ENCODE measurements at regions not wholly inside any gene's neighbourhood (a gene's known extent, or its start where the extent isn't known, plus 50 kb on each side); places are given as distances from the start of the nearest gene placed in this dataset.

DNA sequence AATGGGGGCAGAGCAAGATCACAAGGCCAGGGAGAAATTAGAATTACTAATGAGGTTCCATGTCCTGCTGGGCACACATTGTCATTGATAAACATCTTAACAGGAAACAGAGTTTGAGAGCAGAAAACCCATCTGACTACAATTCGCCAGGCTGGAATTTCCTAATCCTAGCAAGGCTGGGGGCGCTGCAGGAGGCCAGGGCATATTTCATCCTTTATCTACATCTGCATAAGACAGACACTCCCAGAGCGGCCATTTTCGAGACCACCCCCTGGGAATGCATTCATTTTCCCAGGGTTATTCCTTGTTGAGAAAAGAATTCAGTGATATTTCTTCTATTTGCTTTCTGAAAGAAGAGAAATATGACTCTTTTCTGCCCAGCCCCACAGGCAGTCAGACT is 152.7 kb downstream of the SUCLG1 start:
- TF ChIP-seq, protein P1, sequence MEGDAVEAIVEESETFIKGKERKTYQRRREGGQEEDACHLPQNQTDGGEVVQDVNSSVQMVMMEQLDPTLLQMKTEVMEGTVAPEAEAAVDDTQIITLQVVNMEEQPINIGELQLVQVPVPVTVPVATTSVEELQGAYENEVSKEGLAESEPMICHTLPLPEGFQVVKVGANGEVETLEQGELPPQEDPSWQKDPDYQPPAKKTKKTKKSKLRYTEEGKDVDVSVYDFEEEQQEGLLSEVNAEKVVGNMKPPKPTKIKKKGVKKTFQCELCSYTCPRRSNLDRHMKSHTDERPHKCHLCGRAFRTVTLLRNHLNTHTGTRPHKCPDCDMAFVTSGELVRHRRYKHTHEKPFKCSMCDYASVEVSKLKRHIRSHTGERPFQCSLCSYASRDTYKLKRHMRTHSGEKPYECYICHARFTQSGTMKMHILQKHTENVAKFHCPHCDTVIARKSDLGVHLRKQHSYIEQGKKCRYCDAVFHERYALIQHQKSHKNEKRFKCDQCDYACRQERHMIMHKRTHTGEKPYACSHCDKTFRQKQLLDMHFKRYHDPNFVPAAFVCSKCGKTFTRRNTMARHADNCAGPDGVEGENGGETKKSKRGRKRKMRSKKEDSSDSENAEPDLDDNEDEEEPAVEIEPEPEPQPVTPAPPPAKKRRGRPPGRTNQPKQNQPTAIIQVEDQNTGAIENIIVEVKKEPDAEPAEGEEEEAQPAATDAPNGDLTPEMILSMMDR (conservative IDR thresholded peaks at IDR 0.05 in 1 of 2, IDR thresholded peaks at IDR 0.05 in 1 of 2; ENCODE audit: low read depth in 1 of 2, low read length in 2 of 2), result no peak
- no peak for TF ChIP-seq EZH2 (IDR thresholded peaks at IDR 0.05; ENCODE audit: low read length, missing control alignments)
- Histone ChIP-seq H3K9me3 (ENCODE audit: control insufficient read depth, insufficient read depth, low read depth, low read length) (no peaks in the 10 kb centered on the region), H3K9ac (ENCODE audit: insufficient read depth, low read length) (no peak overlapping the region), H2AFZ (ENCODE audit: low read length) (no peak overlapping the region), H4K20me1 (ENCODE audit: control insufficient read depth, extremely low read depth, insufficient read depth, low read length) (no peaks in the 10 kb centered on the region), H3K27ac (ENCODE audit: insufficient read depth, low read length) (no peak overlapping the region), H3K27me3 (ENCODE audit: control insufficient read depth, insufficient read depth, low read length) (no peaks in the 10 kb centered on the region), H3K4me3 (replicated peaks in 1 of 4; ENCODE audit: control extremely low read depth in 1 of 4, insufficient read depth in 1 of 4, low read depth in 3 of 4, low read length in 4 of 4) (no peak overlapping the region), H3K79me2 (ENCODE audit: control insufficient read depth, insufficient read depth, low read length) (no peaks in the 10 kb centered on the region), H3K4me1 (ENCODE audit: control insufficient read depth, extremely low read depth, insufficient read depth, low read length) (no peaks in the 10 kb centered on the region), H3K36me3 (ENCODE audit: control insufficient read depth, insufficient read depth, low read length) (no peaks in the 10 kb centered on the region), H3K4me2 (ENCODE audit: extremely low read depth, insufficient read depth, low read length) (no peak overlapping the region)
- no peak for DNase-seq (ENCODE audit: low read depth in 2 of 2)

- H4K20me1 ChIP-seq (ENCODE audit: control insufficient read depth, extremely low read depth, insufficient read depth, low read length), result no peaks in the 10 kb centered on the region
- H3K36me3 ChIP-seq (ENCODE audit: control insufficient read depth, insufficient read depth, low read length), result no peaks in the 10 kb centered on the region
- no peaks in the 10 kb centered on the region for H3K79me2 ChIP-seq (ENCODE audit: control insufficient read depth, insufficient read depth, low read length)
- no peaks in the 10 kb centered on the region for H3K27me3 ChIP-seq (ENCODE audit: control insufficient read depth, insufficient read depth, low read length)
- TF ChIP-seq EZH2 (IDR thresholded peaks at IDR 0.05; ENCODE audit: low read length, missing control alignments), result no peak
- TF ChIP-seq, protein P1 (conservative IDR thresholded peaks at IDR 0.05 in 1 of 2, IDR thresholded peaks at IDR 0.05 in 1 of 2; ENCODE audit: low read depth in 1 of 2, low read length in 2 of 2), result peak; percentile 84 to 97
- no peak overlapping the region for H2AFZ ChIP-seq (ENCODE audit: low read length)
- peak; percentile 23 to 45 for DNase-seq (ENCODE audit: low read depth in 2 of 2)
- H3K27ac ChIP-seq (ENCODE audit: insufficient read depth, low read length), result no peak overlapping the region
- H3K4me2 ChIP-seq (ENCODE audit: extremely low read depth, insufficient read depth, low read length), result no peak overlapping the region
- H3K9me3 ChIP-seq (ENCODE audit: control insufficient read depth, insufficient read depth, low read depth, low read length), result no peaks in the 10 kb centered on the region
- H3K4me3 ChIP-seq (replicated peaks in 1 of 4; ENCODE audit: control extremely low read depth in 1 of 4, insufficient read depth in 1 of 4, low read depth in 3 of 4, low read length in 4 of 4), result no peak overlapping the region
- no peaks in the 10 kb centered on the region for H3K4me1 ChIP-seq (ENCODE audit: control insufficient read depth, extremely low read depth, insufficient read depth, low read length)
- H3K9ac ChIP-seq (ENCODE audit: insufficient read depth, low read length), result no peak overlapping the region
These were observed 156.3 kb downstream of the SUCLG1 start for GRCh38 chr2:84302513-84303412.

DNA sequence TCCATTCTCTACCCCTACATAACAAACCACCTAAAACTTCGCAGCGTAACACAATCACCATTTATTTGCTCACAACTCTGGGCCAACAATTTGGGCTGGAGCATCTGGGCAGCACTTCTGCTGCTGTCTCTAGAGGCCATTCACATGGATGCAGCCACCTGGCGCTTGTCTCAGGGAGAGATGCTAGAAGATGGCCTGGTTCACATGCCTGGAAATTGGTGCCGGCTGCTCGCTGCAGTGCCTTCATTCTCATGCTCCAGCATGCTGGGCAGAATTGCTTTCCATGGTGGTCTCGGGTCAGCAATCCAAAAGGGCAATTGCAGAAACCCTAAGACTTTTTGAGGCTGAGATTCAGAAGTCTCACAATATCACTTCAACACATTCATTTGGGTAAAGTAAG is 157.4 kb downstream of the SUCLG1 start:
- DNase-seq (ENCODE audit: low read depth in 2 of 2), result no peak
- no peaks in the 10 kb centered on the region for H3K36me3 ChIP-seq (ENCODE audit: control insufficient read depth, insufficient read depth, low read length)
- no peaks in the 10 kb centered on the region for H3K27me3 ChIP-seq (ENCODE audit: control insufficient read depth, insufficient read depth, low read length)
- no peaks in the 10 kb centered on the region for H3K9me3 ChIP-seq (ENCODE audit: control insufficient read depth, insufficient read depth, low read depth, low read length)
- H2AFZ ChIP-seq (ENCODE audit: low read length), result no peak overlapping the region
- no peaks in the 10 kb centered on the region for H3K79me2 ChIP-seq (ENCODE audit: control insufficient read depth, insufficient read depth, low read length)
- H4K20me1 ChIP-seq (ENCODE audit: control insufficient read depth, extremely low read depth, insufficient read depth, low read length), result no peaks in the 10 kb centered on the region
- H3K9ac ChIP-seq (ENCODE audit: insufficient read depth, low read length), result no peak overlapping the region
- H3K4me2 ChIP-seq (ENCODE audit: extremely low read depth, insufficient read depth, low read length), result no peak overlapping the region
- TF ChIP-seq, protein P1 (conservative IDR thresholded peaks at IDR 0.05 in 1 of 2, IDR thresholded peaks at IDR 0.05 in 1 of 2; ENCODE audit: low read depth in 1 of 2, low read length in 2 of 2), result no peak
- TF ChIP-seq EZH2 (IDR thresholded peaks at IDR 0.05; ENCODE audit: low read length, missing control alignments), result no peak
- no peaks in the 10 kb centered on the region for H3K4me1 ChIP-seq (ENCODE audit: control insufficient read depth, extremely low read depth, insufficient read depth, low read length)
- H3K27ac ChIP-seq (ENCODE audit: insufficient read depth, low read length), result no peak overlapping the region
- no peak overlapping the region for H3K4me3 ChIP-seq (replicated peaks in 1 of 4; ENCODE audit: control extremely low read depth in 1 of 4, insufficient read depth in 1 of 4, low read depth in 3 of 4, low read length in 4 of 4)

Measured in fibroblast of lung (primary cell).